Retinal pigment epithelial cell (primary cell): ENCODE measurements at regions not wholly inside any gene's neighbourhood (a gene's known extent, or its start where the extent isn't known, plus 50 kb on each side); places are given as distances from the start of the nearest gene placed in this dataset.

Experiments
- DNase-seq: peaks from one replicate; pipeline ENCODE4 v3.0.0-alpha.2; 2010; ENCODE audit warnings: low read depth
- H3K4me3 ChIP-seq: 2 replicates; pipeline ENCODE4 v1.5.1; 2011; ENCODE audit warnings: mild to moderate bottlenecking, low read length, control low read depth, moderate library complexity
- CTCF ChIP-seq: conservative IDR thresholded peaks from 2 replicates; pipeline ENCODE4 v1.5.1; 2011; ENCODE audit warnings: low read depth, low read length, control low read depth, inconsistent platforms

DNA sequence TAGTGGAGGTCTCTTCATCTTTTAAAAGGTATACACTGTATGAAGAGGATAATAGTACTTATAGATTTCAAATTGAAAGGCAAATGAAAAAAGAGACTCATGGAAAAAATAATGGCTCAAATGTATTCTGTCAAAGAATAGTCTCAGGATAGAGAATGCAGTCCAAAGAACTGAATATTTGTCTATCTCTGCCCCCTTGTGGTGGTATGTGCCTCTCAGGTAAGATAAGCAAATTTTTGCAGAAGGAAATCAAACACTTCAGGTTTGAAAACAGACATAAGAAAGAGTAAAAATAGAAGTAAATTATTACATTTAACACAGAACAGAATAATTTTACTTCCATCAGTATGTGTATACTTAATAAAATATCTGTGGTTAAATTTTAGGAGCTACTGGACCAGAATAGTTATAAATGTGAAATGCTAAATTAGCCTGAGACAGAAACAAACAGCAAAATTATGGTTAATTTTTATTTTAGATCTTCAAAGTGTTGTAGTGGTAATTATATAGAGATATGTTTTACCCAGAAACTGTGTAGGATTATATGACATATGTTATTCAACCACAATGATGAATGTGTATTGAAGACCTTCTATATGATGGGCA is 164.4 kb upstream of the PALMD start:
- H3K4me3 ChIP-seq = no peak overlapping the region
- DNase-seq = no peak
- peak; percentile 75 for TF ChIP-seq CTCF

DNA sequence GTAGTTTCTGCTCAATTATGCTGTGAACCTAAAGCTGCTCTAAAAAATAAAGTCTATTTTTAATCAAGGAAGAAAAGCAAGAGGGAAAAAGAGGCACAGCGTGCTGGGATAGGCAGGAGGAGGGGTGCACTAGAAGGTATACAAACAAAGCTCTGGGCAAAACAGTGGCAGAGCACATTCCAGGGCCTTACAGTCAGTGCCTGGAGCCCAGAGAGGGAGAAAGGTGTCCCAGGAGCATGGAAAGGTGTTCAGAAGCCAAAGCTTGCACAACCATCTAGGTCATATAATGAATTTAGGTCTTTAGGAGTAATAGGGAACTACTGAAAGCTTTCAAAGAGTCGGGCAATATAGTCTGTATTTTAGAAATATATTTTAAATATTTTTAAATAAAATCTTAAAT is 163.6 kb upstream of the PALMD start:
- DNase-seq = no peak
- no peak for TF ChIP-seq CTCF
- H3K4me3 ChIP-seq = no peak overlapping the region

GRCh38 chr1:99482750-99483149 is 163.2 kb upstream of the PALMD start:
- no peak for DNase-seq
- no peak for TF ChIP-seq CTCF

GRCh38 chr1:99490031-99490430 is 155.9 kb upstream of the PALMD start:
- DNase-seq = no peak
- H3K4me3 ChIP-seq = no peak overlapping the region
- no peak for TF ChIP-seq CTCF

More at GRCh38 chr1:99482750-99483149, 163.2 kb upstream of the PALMD start:
- no peak overlapping the region for H3K4me3 ChIP-seq

- TF ChIP-seq CTCF = peak; percentile 5
- DNase-seq = no peak
- no peak overlapping the region for H3K4me3 ChIP-seq
Observed at GRCh38 chr1:99496067-99496466, 149.8 kb upstream of the PALMD start.

- no peak for TF ChIP-seq CTCF
- H3K4me3 ChIP-seq = no peak overlapping the region
- no peak for DNase-seq
Observed at GRCh38 chr1:99497690-99498089, 148.2 kb upstream of the PALMD start.

DNA sequence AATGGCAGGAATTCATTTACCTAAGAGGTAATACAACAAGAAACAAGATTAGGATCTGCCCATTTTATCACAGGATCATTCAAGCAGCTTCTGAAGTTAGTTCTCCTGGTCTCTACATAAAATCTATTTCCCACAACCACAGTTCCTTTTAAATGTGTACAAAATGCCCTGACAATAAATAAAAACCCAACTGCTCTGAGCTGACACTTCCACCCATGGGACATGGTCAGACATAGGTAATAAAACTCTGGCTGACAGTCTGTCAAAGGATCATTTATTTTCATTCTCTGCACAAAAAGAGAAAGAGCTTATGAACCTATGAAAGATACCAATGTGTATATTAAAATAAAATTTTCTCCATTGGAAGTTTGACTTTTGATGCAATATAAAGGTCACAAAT is 145.4 kb upstream of the PALMD start:
- no peak for TF ChIP-seq CTCF
- no peak for DNase-seq
- no peak overlapping the region for H3K4me3 ChIP-seq
